Astrocyte (in vitro differentiated cells and primary cell): ENCODE measurements at regions not wholly inside any gene's neighbourhood (a gene's known extent, or its start where the extent isn't known, plus 50 kb on each side); places are given as distances from the start of the nearest gene placed in this dataset.

Experiments
- EZH2 ChIP-seq: IDR thresholded peaks from 2 replicates; pipeline ENCODE4 v1.6.1; 2012; ENCODE audit warnings: mild to moderate bottlenecking, low read length, inconsistent platforms; ENCODE audit not compliant: insufficient read depth
- TF ChIP-seq, protein P1 (sequence below): IDR thresholded peaks from 2 replicates; pipeline ENCODE4 v1.5.1; 2011; ENCODE audit warnings: low read depth, mild to moderate bottlenecking, inconsistent platforms, low read length, moderate library complexity; ENCODE audit not compliant: insufficient read depth

DNA sequence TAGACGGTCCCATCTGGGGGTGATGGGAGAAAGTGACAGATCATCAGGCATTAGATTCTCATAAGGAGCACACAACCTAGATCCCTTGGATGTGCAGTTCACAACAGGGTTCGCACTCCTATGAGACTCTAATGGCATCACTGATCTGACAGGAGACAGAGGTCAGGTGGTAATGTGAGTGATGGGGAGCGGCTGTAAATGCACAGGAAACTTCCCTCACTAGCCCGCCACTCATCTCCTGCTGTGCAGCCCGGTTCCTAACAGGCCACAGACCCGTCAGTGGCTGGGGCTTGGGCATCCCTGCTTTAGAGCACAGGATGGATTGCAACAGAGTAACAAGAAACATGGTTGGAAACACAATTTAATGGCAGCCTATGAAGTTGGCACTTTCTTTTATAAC is 172.6 kb upstream of the VCX3A start:
- no peak for TF ChIP-seq EZH2
- TF ChIP-seq, protein P1, sequence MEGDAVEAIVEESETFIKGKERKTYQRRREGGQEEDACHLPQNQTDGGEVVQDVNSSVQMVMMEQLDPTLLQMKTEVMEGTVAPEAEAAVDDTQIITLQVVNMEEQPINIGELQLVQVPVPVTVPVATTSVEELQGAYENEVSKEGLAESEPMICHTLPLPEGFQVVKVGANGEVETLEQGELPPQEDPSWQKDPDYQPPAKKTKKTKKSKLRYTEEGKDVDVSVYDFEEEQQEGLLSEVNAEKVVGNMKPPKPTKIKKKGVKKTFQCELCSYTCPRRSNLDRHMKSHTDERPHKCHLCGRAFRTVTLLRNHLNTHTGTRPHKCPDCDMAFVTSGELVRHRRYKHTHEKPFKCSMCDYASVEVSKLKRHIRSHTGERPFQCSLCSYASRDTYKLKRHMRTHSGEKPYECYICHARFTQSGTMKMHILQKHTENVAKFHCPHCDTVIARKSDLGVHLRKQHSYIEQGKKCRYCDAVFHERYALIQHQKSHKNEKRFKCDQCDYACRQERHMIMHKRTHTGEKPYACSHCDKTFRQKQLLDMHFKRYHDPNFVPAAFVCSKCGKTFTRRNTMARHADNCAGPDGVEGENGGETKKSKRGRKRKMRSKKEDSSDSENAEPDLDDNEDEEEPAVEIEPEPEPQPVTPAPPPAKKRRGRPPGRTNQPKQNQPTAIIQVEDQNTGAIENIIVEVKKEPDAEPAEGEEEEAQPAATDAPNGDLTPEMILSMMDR, result no peak
